GM23248 (cell line): ENCODE measurements at regions not wholly inside any gene's neighbourhood (a gene's known extent, or its start where the extent isn't known, plus 50 kb on each side); places are given as distances from the start of the nearest gene placed in this dataset.

Source experiments
- EZH2 ChIP-seq: fragments of 200-600 bp; sonication (generic); IDR thresholded peaks from 2 replicates; pipeline ENCODE4 v1.6.1; 2018; ENCODE audit warnings: antibody characterized with exemption, mild to moderate bottlenecking; ENCODE audit not compliant: insufficient read depth, poor library complexity, severe bottlenecking
- EZH2phosphoT487 ChIP-seq: fragments of 200-600 bp; sonication (generic); IDR thresholded peaks from 2 replicates; pipeline ENCODE4 v1.6.1; 2018; ENCODE audit warnings: antibody characterized with exemption, moderate library complexity, mild to moderate bottlenecking, low read depth; ENCODE audit not compliant: insufficient read depth

- TF ChIP-seq EZH2 (no peak), EZH2phosphoT487 (no peak)
Observed at GRCh38 chr6:86595641-86596040, 341.7 kb upstream of the HTR1E start.
